ENCODE measurements at regions not wholly inside any gene's neighbourhood (a gene's known extent, or its start where the extent isn't known, plus 50 kb on each side); places are given as distances from the start of the nearest gene placed in this dataset.

- Histone ChIP-seq H3K18ac (ENCODE audit: low read depth, low read length) (no peak overlapping the region; the same call in 1 of the 2 replicates), H3K4ac (ENCODE audit: low read depth, low read length) (no peak overlapping the region), H2BK15ac (ENCODE audit: low read depth, low read length) (no peak overlapping the region), H4K5ac (ENCODE audit: low read depth, low read length) (no peak overlapping the region), H4K91ac (ENCODE audit: insufficient read depth, low read depth, low read length) (no peak overlapping the region), H2AK5ac (ENCODE audit: low read depth, low read length) (no peak overlapping the region), H3K27me3 (ENCODE audit: control insufficient read depth, insufficient read depth, low read length) (no peaks in the 10 kb centered on the region), H2AFZ (replicated peaks; ENCODE audit: low read length, poor library complexity) (no peak overlapping the region), H3K56ac (ENCODE audit: extremely low read depth, insufficient read depth, low read length) (no peak overlapping the region), H2BK20ac (ENCODE audit: low read depth, low read length) (no peak overlapping the region), H2AK9ac (replicated peaks; ENCODE audit: low read depth, low read length, poor library complexity) (no peak overlapping the region), H3K9me1 (ENCODE audit: insufficient read depth, low read length) (no peaks in the 10 kb centered on the region), H3K9me3 (ENCODE audit: control insufficient read depth, insufficient read depth, low read length) (no peaks in the 10 kb centered on the region), H3K14ac (replicated peaks; ENCODE audit: low read depth, low read length) (peak overlapping the region; percentile 27; the same call in 1 of the 2 replicates), H4K20me1 (ENCODE audit: insufficient read depth, low read length) (no peaks in the 10 kb centered on the region), H2BK120ac (ENCODE audit: low read depth, low read length) (no peak overlapping the region), H3K9ac (ENCODE audit: low read depth, low read length) (no peak overlapping the region), H3K36me3 (ENCODE audit: control insufficient read depth, insufficient read depth, low read length) (no peaks in the 10 kb centered on the region), H3K79me1 (ENCODE audit: low read depth in 1 of 2, low read length in 2 of 2) (no peaks in the 10 kb centered on the region), H3K4me1 (ENCODE audit: control insufficient read depth, insufficient read depth, low read length) (peaks cover 1% of the 10 kb centered on the region; the same call in 1 of the 2 replicates), H3K27ac (ENCODE audit: insufficient read depth, low read length) (no peak overlapping the region), H4K8ac (ENCODE audit: low read depth in 2 of 2, low read length in 2 of 2) (no peak overlapping the region), H3K4me3 (ENCODE audit: insufficient read depth, low read depth, low read length) (no peak overlapping the region), H2BK5ac (ENCODE audit: low read depth, low read length, poor library complexity, severe bottlenecking) (no peak overlapping the region), H3K4me2 (ENCODE audit: low read depth, low read length) (no peak overlapping the region; the same call in 1 of the 2 replicates), H3K23ac (ENCODE audit: low read depth, low read length) (peak overlapping the region; percentile 8; the same call in 1 of the 2 replicates)
- no TSS peak for BruUV-seq (replicated peaks)
- ChIA-PET POLR2A (ENCODE audit: unreplicated experiment) (no interaction called here), CTCF (interaction anchor here (0.5 to 0.9 kb wide), 2 partner anchors 23 to 43 kb away, joined by 4 read pairs; no protein-coding TSS in a partner anchor)
- no CpG with 5 or more reads among the region's 5 CpGs for WGBS, 2 experiments (ENCODE audit: extremely low coverage in 2 of 2, insufficient read length in 1 of 2)
- dilution Hi-C loops (cut with HindIII; ENCODE audit: low sequenced_read_pairs, unreplicated experiment) (no loop called here), intact Hi-C loops (cut with micrococcal nuclease) (no loop called here), in situ Hi-C loops (cut with MboI; ENCODE audit: low sequenced_read_pairs) (no loop called here)
- TF ChIP-seq CEBPB (IDR thresholded peaks at IDR 0.05; ENCODE audit: low read depth, low read length): no peak
- no peak for TF ChIP-seq MXI1 (IDR thresholded peaks at IDR 0.05; ENCODE audit: borderline replicate concordance, low read depth, low read length)
- TF ChIP-seq NFE2L2 (IDR thresholded peaks at IDR 0.05; ENCODE audit: low read depth, low read length): no peak
- TF ChIP-seq MAFK (IDR thresholded peaks at IDR 0.05; ENCODE audit: low read depth, low read length): no peak
- no peak for TF ChIP-seq BHLHE40 (IDR thresholded peaks at IDR 0.05; ENCODE audit: low read depth, low read length)
- TF ChIP-seq MAZ (IDR thresholded peaks at IDR 0.05; ENCODE audit: borderline replicate concordance, low read depth, low read length): no peak
- no peak for TF ChIP-seq FOS (IDR thresholded peaks at IDR 0.05; ENCODE audit: low read depth, low read length)
- TF ChIP-seq RAD21 (IDR thresholded peaks at IDR 0.05; ENCODE audit: low read length): no peak
- no peak for TF ChIP-seq POLR2A (IDR thresholded peaks at IDR 0.05; ENCODE audit: low read depth, low read length)
- TF ChIP-seq RCOR1 (IDR thresholded peaks at IDR 0.05; ENCODE audit: insufficient replicate concordance, low read length): no peak
- no peak for TF ChIP-seq CTCF (conservative IDR thresholded peaks at IDR 0.05; ENCODE audit: low read depth, low read length)
- no peak for TF ChIP-seq CHD1 (IDR thresholded peaks at IDR 0.05; ENCODE audit: low read depth, low read length)
- ATAC-seq (ENCODE audit: low read depth): no peak
- DNase-seq: no peak
Measured at GRCh38 chr6:133016631-133017030, 202.3 kb downstream of the RPS12 start.

All from IMR-90 (cell line).